ENCODE measurements at regions not wholly inside any gene's neighbourhood (a gene's known extent, or its start where the extent isn't known, plus 50 kb on each side); places are given as distances from the start of the nearest gene placed in this dataset.
"Not testable (repeated sequence)": the region's sequence is repeated elsewhere in the genome, so short reads cannot be mapped to it uniquely, and the experiment has no call there.

GRCh38 chr14:82587226-82587625 lies 1053.6 kb upstream of the SEL1L start:
- no peak for DNase-seq (ENCODE audit: low spot score)

DNA sequence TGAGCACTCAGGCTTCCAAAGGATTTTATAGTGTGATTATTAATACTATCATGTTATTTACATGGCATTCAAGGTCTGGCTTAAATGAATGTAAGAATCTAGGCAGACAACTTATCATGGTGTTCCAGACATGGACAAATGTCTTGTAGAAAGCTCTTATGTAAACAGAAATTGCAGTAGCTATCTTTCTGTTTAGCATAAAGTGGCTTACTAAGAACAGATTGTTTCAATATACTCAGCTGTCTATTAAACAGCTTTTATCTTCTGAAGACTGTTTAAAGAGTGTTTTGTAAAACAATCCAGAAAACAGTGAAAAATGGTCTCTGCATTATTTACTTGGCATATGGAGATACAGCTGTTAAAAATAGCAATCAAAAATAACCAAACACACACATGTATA lies 1061.8 kb upstream of the SEL1L start:
- no peak for DNase-seq (ENCODE audit: low spot score)

- DNase-seq (ENCODE audit: low spot score) = no peak
Measured at GRCh38 chr14:82602794-82603193, 1069.1 kb upstream of the SEL1L start.

GRCh38 chr14:82604819-82605218 lies 1071.2 kb upstream of the SEL1L start:
- DNase-seq (ENCODE audit: low spot score) = no peak

DNA sequence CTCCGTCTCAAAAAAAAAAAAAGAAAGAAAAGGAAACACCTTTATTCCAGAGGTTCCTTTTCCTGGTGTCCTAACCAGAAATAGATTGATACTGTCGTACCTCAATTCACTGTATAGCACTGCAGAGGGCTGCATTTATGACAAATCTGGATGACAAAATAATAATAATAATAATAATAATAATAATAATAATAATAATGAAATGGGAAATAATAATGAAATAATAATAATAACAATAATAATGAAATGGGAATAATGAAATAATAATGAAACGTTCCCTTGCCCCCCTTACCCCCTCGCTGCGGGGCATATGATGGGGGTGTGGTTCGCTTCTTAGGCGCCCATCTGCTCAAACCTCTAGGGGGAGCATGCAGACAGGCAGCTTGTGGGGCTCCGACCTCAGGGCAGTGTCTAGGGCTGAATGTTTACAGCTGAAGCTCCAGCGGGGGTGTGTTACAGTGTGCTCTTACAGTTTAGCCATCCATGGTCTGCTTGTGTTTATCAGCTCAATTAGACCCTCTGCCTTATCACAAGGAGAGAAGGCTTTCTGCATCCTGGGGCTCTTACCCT lies 1088.3 kb upstream of the SEL1L start:
- DNase-seq (ENCODE audit: low spot score) = no peak

GRCh38 chr14:82626156-82627066 lies 1092.8 kb upstream of the SEL1L start:
- DNase-seq (ENCODE audit: low spot score) = peak; percentile 54

DNA sequence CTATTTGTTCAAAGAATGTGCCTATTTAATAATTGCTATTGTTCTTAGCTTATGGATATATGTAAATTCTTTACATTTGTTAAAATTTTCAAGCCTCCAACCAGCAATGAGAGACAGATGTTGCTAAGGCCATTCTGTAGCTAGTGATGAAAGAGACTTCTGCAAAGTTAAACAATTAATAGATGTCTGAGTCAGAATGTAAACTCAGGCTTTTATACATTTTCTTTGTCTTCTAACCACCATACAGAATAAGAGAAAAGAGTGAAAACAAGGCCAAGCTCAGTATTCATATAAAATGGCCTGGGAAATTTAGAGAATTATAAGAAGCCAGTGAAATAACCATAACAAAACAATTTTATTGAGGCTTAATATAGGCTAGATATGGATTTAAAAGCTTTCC lies 1102.3 kb upstream of the SEL1L start:
- no peak for DNase-seq (ENCODE audit: low spot score)

GRCh38 chr14:82636426-82636825 lies 1102.8 kb upstream of the SEL1L start:
- DNase-seq (ENCODE audit: low spot score) = no peak

DNA sequence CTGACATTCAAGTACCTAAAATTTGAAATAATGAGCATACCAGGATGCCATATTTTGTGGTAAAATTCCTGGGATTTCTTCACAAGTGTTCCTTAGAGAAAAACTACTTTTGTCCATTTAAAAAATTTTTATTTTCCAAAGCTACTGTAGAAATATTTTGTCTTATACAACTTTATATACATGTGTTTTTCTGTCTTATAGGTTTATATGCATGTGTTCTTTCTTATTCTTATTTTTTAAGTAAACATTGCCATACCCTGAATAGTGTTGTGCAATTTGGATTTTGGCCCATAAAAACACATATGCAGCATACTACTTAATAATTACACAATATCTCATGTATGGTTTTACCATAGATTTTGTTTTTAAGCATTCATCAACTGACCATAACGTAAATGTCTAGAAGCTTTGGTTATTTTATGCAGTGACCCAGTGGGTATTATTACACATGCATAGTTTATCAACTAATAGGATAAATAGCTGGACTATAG lies 1107.4 kb upstream of the SEL1L start:
- DNase-seq (ENCODE audit: low spot score) = no peak

GRCh38 chr14:82642425-82642824 lies 1108.8 kb upstream of the SEL1L start:
- peak; percentile 14 for DNase-seq (ENCODE audit: low spot score)

GRCh38 chr14:82647088-82647810 lies 1113.6 kb upstream of the SEL1L start:
- no peak for DNase-seq (ENCODE audit: low spot score)

DNA sequence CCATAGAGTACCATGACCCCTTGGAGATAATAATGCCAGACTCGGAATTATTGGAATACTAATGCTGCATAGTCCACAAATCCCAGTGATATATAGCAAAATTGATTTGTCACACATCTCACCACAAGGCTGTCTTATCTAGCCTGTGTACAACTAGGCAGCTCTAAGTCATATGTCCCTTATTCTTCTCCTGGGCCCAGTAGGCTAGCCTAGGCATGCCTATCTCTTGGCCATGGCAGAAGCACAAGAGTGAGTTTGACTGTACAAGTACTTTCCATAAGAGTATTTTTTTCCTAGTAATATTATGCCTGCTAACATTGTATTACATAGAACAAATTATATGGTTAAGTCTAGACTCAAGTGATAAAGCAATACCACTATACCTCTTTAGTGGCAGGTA lies 1122.1 kb upstream of the SEL1L start:
- DNase-seq (ENCODE audit: low spot score) = no peak

GRCh38 chr14:82657186-82657675 lies 1123.6 kb upstream of the SEL1L start:
- DNase-seq (ENCODE audit: low spot score) = no peak

DNA sequence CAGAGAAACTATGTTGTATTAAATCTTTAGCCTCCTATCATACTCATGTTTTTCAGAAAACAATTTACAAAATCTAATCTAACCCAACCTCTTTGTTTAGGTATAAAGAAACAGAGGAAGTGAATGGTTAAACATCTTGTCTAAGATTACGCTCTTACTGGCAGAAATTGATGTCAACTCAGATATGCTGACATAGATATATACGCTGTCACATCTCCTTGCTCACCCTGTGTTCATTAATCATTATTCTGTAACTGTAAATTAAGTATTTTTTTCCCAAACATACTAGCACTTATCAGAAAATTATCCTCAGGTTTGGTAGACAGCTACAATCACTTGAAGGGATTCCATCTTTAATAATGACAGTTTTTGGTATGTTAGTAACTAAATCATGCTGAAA lies 1127.6 kb upstream of the SEL1L start:
- DNase-seq (ENCODE audit: low spot score) = no peak

DNA sequence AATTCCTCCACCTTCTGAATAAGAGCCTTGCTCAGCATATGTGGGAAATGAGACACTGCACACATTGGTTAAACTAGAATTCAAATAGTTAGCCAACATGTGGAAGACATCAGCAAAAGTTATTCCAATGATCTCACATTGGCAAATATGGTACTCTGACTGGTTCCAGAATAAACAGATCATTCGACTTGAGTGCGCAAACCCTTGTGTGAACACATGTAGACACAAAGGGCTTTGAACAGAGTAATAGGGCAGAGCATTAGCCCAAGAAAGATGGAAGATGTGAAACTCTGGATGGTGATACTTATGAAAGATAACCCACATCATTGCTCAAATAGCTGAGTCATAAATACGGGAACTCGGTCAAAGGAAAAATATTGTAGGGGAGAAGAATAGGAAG lies 1133.4 kb upstream of the SEL1L start:
- no peak for DNase-seq (ENCODE audit: low spot score)

GRCh38 chr14:82667501-82667900 lies 1133.8 kb upstream of the SEL1L start:
- no peak for DNase-seq (ENCODE audit: low spot score)

DNA sequence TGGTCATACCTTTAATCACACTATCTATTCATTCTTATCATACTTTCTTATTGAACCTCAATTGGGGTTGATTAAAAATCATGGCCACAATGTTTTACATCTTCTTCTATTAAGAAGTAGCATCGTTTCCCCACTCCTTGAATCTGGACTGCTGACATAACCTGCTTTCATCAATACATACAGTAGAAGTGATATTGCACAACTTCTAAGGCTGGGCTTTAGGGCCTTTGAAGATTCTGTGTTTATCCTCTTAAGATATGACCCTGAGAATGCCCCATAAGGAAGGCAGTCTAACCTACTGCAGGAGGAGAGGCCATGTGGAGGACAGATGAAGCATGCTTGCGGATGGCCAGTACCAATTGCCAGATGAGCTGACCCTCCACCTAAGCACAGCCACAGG lies 1142.8 kb upstream of the SEL1L start:
- no peak for DNase-seq (ENCODE audit: low spot score)

DNA sequence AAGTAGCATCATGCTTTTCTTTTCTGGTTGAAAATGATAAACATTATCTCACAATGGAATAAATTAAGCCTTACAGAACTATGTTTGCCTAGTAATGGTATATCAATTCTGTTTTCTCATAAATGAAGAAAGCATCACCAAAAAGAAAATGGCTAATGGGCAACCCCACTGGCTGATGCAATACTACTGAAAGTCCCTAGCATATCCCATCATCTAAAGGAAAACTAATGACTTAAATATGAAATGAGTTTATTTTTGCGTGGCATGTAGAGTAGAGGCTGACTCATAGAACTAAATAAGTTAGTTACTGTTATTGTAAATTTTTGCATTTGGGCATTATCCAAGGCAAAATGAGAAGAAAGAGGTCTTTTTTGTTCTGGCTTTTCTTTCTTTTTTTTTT lies 1156.3 kb upstream of the SEL1L start:
- DNase-seq (ENCODE audit: low spot score) = no peak

GRCh38 chr14:82691191-82691590 lies 1157.5 kb upstream of the SEL1L start:
- not testable (repeated sequence) for DNase-seq (ENCODE audit: low spot score)

GRCh38 chr14:82694820-82695219 lies 1161.2 kb upstream of the SEL1L start:
- no peak for DNase-seq (ENCODE audit: low spot score)

GRCh38 chr14:82704218-82704617 lies 1170.6 kb upstream of the SEL1L start:
- DNase-seq (ENCODE audit: low spot score) = no peak

DNA sequence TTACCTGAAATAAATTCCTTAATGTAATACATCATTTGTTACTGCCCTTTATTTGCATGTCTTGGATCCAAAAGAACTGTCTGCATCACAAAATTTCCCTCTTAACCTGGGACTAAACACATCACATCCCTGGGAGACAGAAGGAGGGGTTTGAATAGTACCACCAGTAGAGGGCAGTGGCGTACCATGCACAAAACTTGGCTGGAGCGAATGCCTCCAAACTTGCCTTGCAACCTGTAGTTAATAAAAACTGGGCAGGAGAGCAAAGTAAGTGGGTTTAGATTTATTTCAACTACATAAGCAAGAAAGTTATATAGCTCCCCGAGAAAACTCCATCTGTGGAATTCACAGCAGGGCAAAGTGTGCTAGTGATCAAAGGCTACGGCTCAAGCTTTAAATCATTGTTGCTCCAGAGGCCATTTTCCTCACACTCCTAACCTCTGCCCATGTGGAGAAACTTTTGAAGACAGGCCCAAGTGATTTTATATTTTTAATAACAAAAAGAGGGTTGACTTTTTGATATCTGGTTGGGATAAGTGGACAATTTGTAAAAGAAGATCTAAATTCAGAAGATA lies 1176.7 kb upstream of the SEL1L start:
- peak; percentile 54 for DNase-seq (ENCODE audit: low spot score)

Measured in globus pallidus (tissue), 1 donor.